HepG2 (cell line): ENCODE measurements at regions not wholly inside any gene's neighbourhood (a gene's known extent, or its start where the extent isn't known, plus 50 kb on each side); places are given as distances from the start of the nearest gene placed in this dataset.

Experiments
- ATAC-seq: fragments of 200-7000 bp; cut with Tn5 transposase; 3 replicates; pipeline ENCODE4 v1.9.1; 2020; ENCODE audit warnings: mild to moderate bottlenecking, moderate library complexity
- BruUV-seq: library from RNA; stranded (reverse); fragments of 400-500 nt; replicated peaks from 2 replicates; lab custom pipeline; 2021; lab: Mats Ljungman, UMichigan
- CTCF ChIA-PET: fragments of 300-600 bp; formaldehyde crosslinking; extraction: SDS; loops from one replicate; lab custom pipeline; 2021; ENCODE audit warnings: low total read pairs, inconsistent platforms, low intra/inter-chr PET ratio; lab: Yijun Ruan, JAX
- POLR2A ChIA-PET: fragments of 350-600 bp; sonication (Branson Sonifier 250); formaldehyde crosslinking; loops from one replicate; lab custom pipeline; 2020; ENCODE audit warnings: antibody characterized with exemption, inconsistent platforms; lab: Yijun Ruan, JAX
- DNase-seq: peaks from one replicate; pipeline ENCODE4 v3.0.0-alpha.2; 2015; ENCODE audit warnings: low spot score
- FAIRE-seq: peaks from 3 replicates; lab custom pipeline; 2011; peaks lifted over from hg19 to GRCh38; lab: Jason Lieb, UNC
- H2AFZ ChIP-seq: one replicate; pipeline ENCODE4 v1.6.1; 2011; ENCODE audit warnings: low read length, inconsistent platforms
- H3K27ac ChIP-seq: fragments of 300-600 bp; 3 replicates; pipeline ENCODE4 v1.8.0; 2011; ENCODE audit warnings: mixed run types, mild to moderate bottlenecking, mixed read lengths, low read length, inconsistent platforms; ENCODE audit not compliant: insufficient read depth; ENCODE audit errors: extremely low read length
- H3K27me3 ChIP-seq, 2 experiments: fragments of 200-600 bp in 1 of 2; 2 replicates in 1 of 2; 3 replicates in 1 of 2; pipeline versions ENCODE4 v1.6.0 to v1.8.0; 2011; ENCODE audit warnings: low read length in 2 of 2, mild to moderate bottlenecking in 2 of 2, moderate library complexity in 2 of 2, inconsistent platforms in 1 of 2; ENCODE audit not compliant: insufficient read depth in 2 of 2, control insufficient read depth in 1 of 2
- H3K36me3 ChIP-seq, 2 experiments: fragments of 200-600 bp in 1 of 2; replicated peaks in 1 of 2; 2 replicates in 1 of 2; 3 replicates in 1 of 2; pipeline versions ENCODE4 v1.5.1 to v1.8.0; 2011; ENCODE audit warnings: low read length in 2 of 2, inconsistent platforms in 1 of 2; ENCODE audit not compliant: insufficient read depth in 2 of 2, control insufficient read depth in 1 of 2
- H3K4me1 ChIP-seq: 2 replicates; pipeline ENCODE4 v1.5.1; 2012; ENCODE audit warnings: low read length, inconsistent platforms; ENCODE audit not compliant: insufficient read depth
- H3K4me2 ChIP-seq: 2 replicates; pipeline ENCODE4 v1.6.0; 2011; ENCODE audit warnings: low read depth, low read length, inconsistent platforms
- H3K4me3 ChIP-seq, 3 experiments: fragments of 200-600 bp in 1 of 3; sonication (generic), shearing (Covaris generic) in 1 of 3; replicated peaks in 1 of 3; 2 replicates each; pipeline ENCODE4 v1.5.1; 2011 to 2016; ENCODE audit warnings: low read length in 3 of 3, inconsistent platforms in 2 of 3, low read depth in 2 of 3, mild to moderate bottlenecking in 2 of 3, control low read depth in 1 of 3, mixed read lengths in 1 of 3; ENCODE audit not compliant: insufficient read depth in 1 of 3
- H3K79me2 ChIP-seq: one replicate; pipeline ENCODE4 v1.6.1; 2011; ENCODE audit warnings: low read length, inconsistent platforms; ENCODE audit not compliant: insufficient read depth
- H3K9ac ChIP-seq: 2 replicates; pipeline ENCODE4 v1.6.0; 2011; ENCODE audit warnings: mild to moderate bottlenecking, low read depth, low read length, inconsistent platforms; ENCODE audit not compliant: insufficient read depth
- H3K9me3 ChIP-seq: 2 replicates; pipeline ENCODE4 v1.5.1; 2012; ENCODE audit warnings: mild to moderate bottlenecking, low read length
- H4K20me1 ChIP-seq: 2 replicates; pipeline ENCODE4 v1.6.0; 2011; ENCODE audit warnings: inconsistent platforms, mild to moderate bottlenecking, low read length, moderate library complexity; ENCODE audit not compliant: insufficient read depth
- BRD4 ChIP-seq: sonication (generic); formaldehyde crosslinking; IDR thresholded peaks from 2 replicates; pipeline ENCODE4 v1.4.0; 2020; ENCODE audit warnings: missing genetic modification reagents
- CAMTA2 ChIP-seq: sonication (generic); formaldehyde crosslinking; IDR thresholded peaks from 2 replicates; pipeline ENCODE4 v1.4.0; 2020; ENCODE audit warnings: mild to moderate bottlenecking, missing genetic modification reagents, borderline replicate concordance
- ELF1 ChIP-seq: sonication (generic); formaldehyde crosslinking; IDR thresholded peaks from 2 replicates; pipeline ENCODE4 v1.4.0; 2020; ENCODE audit warnings: missing genetic modification reagents
- ELF3 ChIP-seq: IDR thresholded peaks from 2 replicates; pipeline ENCODE4 v1.6.1; 2016; ENCODE audit warnings: missing genetic modification reagents, missing compliant biosample characterization
- GABPB1 ChIP-seq: IDR thresholded peaks from 2 replicates; pipeline ENCODE4 v1.6.1; 2016; ENCODE audit warnings: mild to moderate bottlenecking, missing genetic modification reagents, moderate library complexity, missing compliant biosample characterization
- NBN ChIP-seq: fragments of 450-650 bp; conservative IDR thresholded peaks from 2 replicates; pipeline ENCODE4 v1.6.1; 2017
- RBM22 ChIP-seq: fragments of 200-400 bp; formaldehyde crosslinking; optimal IDR thresholded peaks from 2 replicates; pipeline ENCODE3; 2017; ENCODE audit warnings: mild to moderate bottlenecking, low read length, moderate library complexity
- REL ChIP-seq: sonication (generic); formaldehyde crosslinking; conservative IDR thresholded peaks from 2 replicates; pipeline ENCODE4 v1.8.0; 2022; ENCODE audit warnings: mild to moderate bottlenecking, missing genetic modification reagents, moderate library complexity
- ZFY ChIP-seq: sonication (generic); formaldehyde crosslinking; IDR thresholded peaks from 2 replicates; pipeline ENCODE4 v1.4.0; 2020; ENCODE audit warnings: missing genetic modification reagents
- ZNF333 ChIP-seq: sonication (generic); formaldehyde crosslinking; IDR thresholded peaks from 2 replicates; pipeline ENCODE4 v1.4.0; 2020; ENCODE audit warnings: mild to moderate bottlenecking, missing genetic modification reagents, borderline replicate concordance
- ZNF335 ChIP-seq: sonication (generic); formaldehyde crosslinking; IDR thresholded peaks from 2 replicates; pipeline ENCODE4 v1.4.0; 2020; ENCODE audit warnings: missing genetic modification reagents
- ZNF460 ChIP-seq: sonication (generic); formaldehyde crosslinking; IDR thresholded peaks from 2 replicates; pipeline ENCODE4 v1.5.1; 2020; ENCODE audit warnings: missing genetic modification reagents, mild to moderate bottlenecking, borderline replicate concordance
- ZNF550 ChIP-seq: sonication (generic); formaldehyde crosslinking; IDR thresholded peaks from 2 replicates; pipeline ENCODE4 v1.4.0; 2020; ENCODE audit warnings: mild to moderate bottlenecking, missing genetic modification reagents, borderline replicate concordance
- ZNF749 ChIP-seq: sonication (generic); formaldehyde crosslinking; IDR thresholded peaks from 2 replicates; pipeline ENCODE4 v1.8.0; 2022; ENCODE audit warnings: mild to moderate bottlenecking, missing genetic modification reagents, moderate library complexity, borderline replicate concordance
- WGBS: methylation state at CpG from one replicate; pipeline ENCODE4 v1.1.6; 2017; ENCODE audit warnings: low lambda C conversion rate; 5-methylcytosine and 5-hydroxymethylcytosine counted together
- in situ Hi-C: cut with HindIII; loops from 2 replicates; pipeline ENCODE4 v1.10.0; 2017; ENCODE audit warnings: low pct_unique_long_range_greater_than_20kb; ENCODE audit not compliant: extremely low pct_ligation_motif_present
- intact Hi-C: fragments of 100-400 bp; cut with micrococcal nuclease; formaldehyde crosslinking; loops from one replicate; pipeline ENCODE4 v1.10.0; 2022; ENCODE audit not compliant: unreplicated experiment
- TF ChIP-seq, protein P1 (sequence below): sonication (generic); formaldehyde crosslinking; IDR thresholded peaks from 2 replicates; pipeline ENCODE4 v1.5.0; 2020; ENCODE audit warnings: mild to moderate bottlenecking, missing genetic modification reagents
- TF ChIP-seq, protein P2 (sequence below): IDR thresholded peaks from 2 replicates; pipeline ENCODE4 v1.6.1; 2016; ENCODE audit warnings: missing compliant biosample characterization, missing genetic modification reagents, borderline replicate concordance
- TF ChIP-seq, protein P3 (sequence below): sonication (generic); formaldehyde crosslinking; IDR thresholded peaks from 2 replicates; pipeline ENCODE4 v1.4.0; 2020; ENCODE audit warnings: missing genetic modification reagents

DNA sequence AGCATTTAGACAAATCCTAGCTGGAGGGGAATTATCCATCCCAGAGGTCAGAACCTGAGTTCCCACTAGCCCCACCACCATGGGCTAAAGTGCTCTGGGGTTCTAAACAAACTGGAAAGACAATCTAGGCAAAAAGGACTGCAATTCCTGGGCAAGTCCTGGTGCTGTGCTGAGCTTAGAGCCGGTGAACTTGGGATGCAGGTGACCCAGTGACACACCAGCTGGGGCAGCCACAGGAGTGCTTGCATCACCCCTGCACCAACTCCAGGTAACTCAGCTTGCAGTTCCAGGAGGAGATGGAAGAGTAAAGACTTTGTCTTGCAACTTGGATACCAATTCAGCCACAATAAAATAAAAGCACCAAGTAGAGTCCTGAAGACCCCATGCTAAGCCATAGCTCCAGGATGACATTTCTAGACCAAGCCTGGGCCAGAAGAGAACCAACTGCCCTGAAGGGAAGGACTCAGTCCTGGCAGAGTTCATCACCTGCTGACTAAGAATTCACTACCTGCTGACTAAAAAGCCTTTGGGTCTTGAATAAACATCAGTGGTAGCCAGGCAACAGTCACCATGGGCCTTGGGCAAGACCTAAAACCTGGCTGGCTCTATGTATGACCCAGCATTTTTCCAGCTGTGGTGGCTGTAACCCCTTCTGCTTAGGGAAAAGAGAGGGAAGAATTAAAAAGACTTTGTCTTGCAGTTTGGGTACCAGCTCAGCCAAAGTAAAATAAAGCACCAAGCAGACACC, 223.4 kb upstream of the DIO2 start:
- Histone ChIP-seq H3K36me3 (no peaks in the 10 kb centered on the region), H3K4me2 (no peak overlapping the region), H3K27ac (no peak overlapping the region), H3K9ac (no peak overlapping the region), H4K20me1 (no peaks in the 10 kb centered on the region), H3K4me1 (no peaks in the 10 kb centered on the region), H3K4me3 (no peak overlapping the region), H3K79me2 (no peaks in the 10 kb centered on the region), H3K27me3 (no peaks in the 10 kb centered on the region; a peak in 2 of 5 replicates), H3K9me3 (no peaks in the 10 kb centered on the region; the same call in 1 of the 2 replicates), H2AFZ (no peak overlapping the region)
- in situ Hi-C loops: no loop called here
- WGBS: 86% methylated on average over 1 of the region's 1 CpG
- BruUV-seq: no TSS peak
- FAIRE-seq (no peak), ATAC-seq (no peak), DNase-seq (no peak)
- POLR2A ChIA-PET: no interaction called here
- CTCF ChIA-PET: no interaction called here
- intact Hi-C loops: no loop called here
- TF ChIP-seq REL (CRISPR knock-in tag): no peak
- no peak for TF ChIP-seq CAMTA2 (CRISPR knock-in tag)
- no peak for TF ChIP-seq ZNF335
- TF ChIP-seq, protein P1, sequence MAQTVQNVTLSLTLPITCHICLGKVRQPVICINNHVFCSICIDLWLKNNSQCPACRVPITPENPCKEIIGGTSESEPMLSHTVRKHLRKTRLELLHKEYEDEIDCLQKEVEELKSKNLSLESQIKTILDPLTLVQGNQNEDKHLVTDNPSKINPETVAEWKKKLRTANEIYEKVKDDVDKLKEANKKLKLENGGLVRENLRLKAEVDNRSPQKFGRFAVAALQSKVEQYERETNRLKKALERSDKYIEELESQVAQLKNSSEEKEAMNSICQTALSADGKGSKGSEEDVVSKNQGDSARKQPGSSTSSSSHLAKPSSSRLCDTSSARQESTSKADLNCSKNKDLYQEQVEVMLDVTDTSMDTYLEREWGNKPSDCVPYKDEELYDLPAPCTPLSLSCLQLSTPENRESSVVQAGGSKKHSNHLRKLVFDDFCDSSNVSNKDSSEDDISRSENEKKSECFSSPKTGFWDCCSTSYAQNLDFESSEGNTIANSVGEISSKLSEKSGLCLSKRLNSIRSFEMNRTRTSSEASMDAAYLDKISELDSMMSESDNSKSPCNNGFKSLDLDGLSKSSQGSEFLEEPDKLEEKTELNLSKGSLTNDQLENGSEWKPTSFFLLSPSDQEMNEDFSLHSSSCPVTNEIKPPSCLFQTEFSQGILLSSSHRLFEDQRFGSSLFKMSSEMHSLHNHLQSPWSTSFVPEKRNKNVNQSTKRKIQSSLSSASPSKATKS (CRISPR knock-in tag): no peak
- TF ChIP-seq NBN: no peak
- no peak for TF ChIP-seq RBM22
- no peak for TF ChIP-seq ELF3 (CRISPR knock-in tag)
- no peak for TF ChIP-seq GABPB1 (CRISPR knock-in tag)
- TF ChIP-seq ZNF749: no peak
- TF ChIP-seq, protein P2, sequence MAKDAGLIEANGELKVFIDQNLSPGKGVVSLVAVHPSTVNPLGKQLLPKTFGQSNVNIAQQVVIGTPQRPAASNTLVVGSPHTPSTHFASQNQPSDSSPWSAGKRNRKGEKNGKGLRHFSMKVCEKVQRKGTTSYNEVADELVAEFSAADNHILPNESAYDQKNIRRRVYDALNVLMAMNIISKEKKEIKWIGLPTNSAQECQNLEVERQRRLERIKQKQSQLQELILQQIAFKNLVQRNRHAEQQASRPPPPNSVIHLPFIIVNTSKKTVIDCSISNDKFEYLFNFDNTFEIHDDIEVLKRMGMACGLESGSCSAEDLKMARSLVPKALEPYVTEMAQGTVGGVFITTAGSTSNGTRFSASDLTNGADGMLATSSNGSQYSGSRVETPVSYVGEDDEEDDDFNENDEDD (CRISPR knock-in tag): no peak
- no peak for TF ChIP-seq BRD4
- TF ChIP-seq, protein P3, sequence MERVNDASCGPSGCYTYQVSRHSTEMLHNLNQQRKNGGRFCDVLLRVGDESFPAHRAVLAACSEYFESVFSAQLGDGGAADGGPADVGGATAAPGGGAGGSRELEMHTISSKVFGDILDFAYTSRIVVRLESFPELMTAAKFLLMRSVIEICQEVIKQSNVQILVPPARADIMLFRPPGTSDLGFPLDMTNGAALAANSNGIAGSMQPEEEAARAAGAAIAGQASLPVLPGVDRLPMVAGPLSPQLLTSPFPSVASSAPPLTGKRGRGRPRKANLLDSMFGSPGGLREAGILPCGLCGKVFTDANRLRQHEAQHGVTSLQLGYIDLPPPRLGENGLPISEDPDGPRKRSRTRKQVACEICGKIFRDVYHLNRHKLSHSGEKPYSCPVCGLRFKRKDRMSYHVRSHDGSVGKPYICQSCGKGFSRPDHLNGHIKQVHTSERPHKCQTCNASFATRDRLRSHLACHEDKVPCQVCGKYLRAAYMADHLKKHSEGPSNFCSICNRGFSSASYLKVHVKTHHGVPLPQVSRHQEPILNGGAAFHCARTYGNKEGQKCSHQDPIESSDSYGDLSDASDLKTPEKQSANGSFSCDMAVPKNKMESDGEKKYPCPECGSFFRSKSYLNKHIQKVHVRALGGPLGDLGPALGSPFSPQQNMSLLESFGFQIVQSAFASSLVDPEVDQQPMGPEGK (CRISPR knock-in tag): no peak
- no peak for TF ChIP-seq ZFY (CRISPR knock-in tag)
- TF ChIP-seq ELF1 (CRISPR knock-in tag): no peak
- no peak for TF ChIP-seq ZNF550 (CRISPR knock-in tag)
- no peak for TF ChIP-seq ZNF460 (CRISPR knock-in tag)
- TF ChIP-seq ZNF333 (CRISPR knock-in tag): no peak
